SK-N-SH treated with all-trans-retinoic acid at 6 μM for 48 hours (cell line): ENCODE measurements at regions not wholly inside any gene's neighbourhood (a gene's known extent, or its start where the extent isn't known, plus 50 kb on each side); places are given as distances from the start of the nearest gene placed in this dataset.

Experiments used
- ESRRG ChIP-seq: fragments of 250-450 bp; sonication (Bioruptor Pico); IDR thresholded peaks from 2 replicates; pipeline ENCODE4 v1.6.1; 2021; ENCODE audit warnings: mild to moderate bottlenecking
- OSR1 ChIP-seq: fragments of 250-450 bp; sonication (Bioruptor Pico); IDR thresholded peaks from 2 replicates; pipeline ENCODE4 v1.8.0; 2022; ENCODE audit warnings: moderate library complexity, mild to moderate bottlenecking, inconsistent platforms
- PATZ1 ChIP-seq: fragments of 250-450 bp; sonication (Bioruptor Pico); IDR thresholded peaks from 2 replicates; pipeline ENCODE4 v1.8.0; 2020; ENCODE audit warnings: mild to moderate bottlenecking, moderate library complexity, borderline replicate concordance
- POU6F1 ChIP-seq: fragments of 250-450 bp; sonication (Bioruptor Pico); IDR thresholded peaks from 2 replicates; pipeline ENCODE4 v1.8.0; 2021; ENCODE audit warnings: low read depth, mild to moderate bottlenecking, moderate library complexity, borderline replicate concordance
- ZFP3 ChIP-seq: fragments of 250-450 bp; sonication (Bioruptor Pico); IDR thresholded peaks from 2 replicates; pipeline ENCODE4 v1.5.0; 2020; ENCODE audit warnings: mild to moderate bottlenecking, moderate library complexity
- ZNF565 ChIP-seq: fragments of 450-650 bp; formaldehyde crosslinking; conservative IDR thresholded peaks from 2 replicates; pipeline ENCODE4 v1.5.0; 2020; ENCODE audit warnings: low read depth, mild to moderate bottlenecking, moderate library complexity

- TF ChIP-seq ZFP3 (no peak), PATZ1 (CRISPR knock-in tag) (no peak), POU6F1 (CRISPR knock-in tag) (no peak), ESRRG (CRISPR knock-in tag) (no peak), ZNF565 (CRISPR knock-in tag) (no peak), OSR1 (CRISPR knock-in tag) (no peak)
Observed at GRCh38 chr6:67717281-67717680, 917.8 kb upstream of the ADGRB3 start.
